Panc1 (cell line): ENCODE measurements at regions not wholly inside any gene's neighbourhood (a gene's known extent, or its start where the extent isn't known, plus 50 kb on each side); places are given as distances from the start of the nearest gene placed in this dataset.

Experiments used
- ATAC-seq: fragments of 200-7000 bp; cut with Tn5 transposase; 2 replicates; pipeline ENCODE4 v1.9.1; 2020; ENCODE audit warnings: mild to moderate bottlenecking, moderate library complexity
- BruUV-seq: library from RNA; stranded (reverse); fragments of 400-500 nt; replicated peaks from 2 replicates; lab custom pipeline; 2021; lab: Mats Ljungman, UMichigan
- CTCF ChIA-PET: fragments of 300-600 bp; sonication (Branson Sonifier 250); formaldehyde crosslinking; loops from one replicate; lab custom pipeline; 2022; ENCODE audit warnings: antibody characterized with exemption; lab: Charles Lee
- POLR2A ChIA-PET: fragments of 300-600 bp; sonication (Branson Sonifier 250); formaldehyde crosslinking; loops from one replicate; lab custom pipeline; 2022; ENCODE audit warnings: antibody characterized with exemption; lab: Charles Lee
- DNase-seq: peaks from one replicate; pipeline ENCODE4 v3.0.0-alpha.2; 2010; ENCODE audit warnings: low read depth, low spot score
- H3K27ac ChIP-seq: 2 replicates; pipeline ENCODE4 v1.5.1; 2011; ENCODE audit warnings: mild to moderate bottlenecking, low read length, inconsistent platforms
- H3K27me3 ChIP-seq: fragments of 200-500 bp; sonication (Bioruptor generic); 2 replicates; pipeline ENCODE4 v1.6.0; 2014; ENCODE audit warnings: low read length, inconsistent platforms; ENCODE audit not compliant: control insufficient read depth, insufficient read depth
- H3K36me3 ChIP-seq: fragments of 200-500 bp; sonication (Bioruptor generic); 2 replicates; pipeline ENCODE4 v1.5.1; 2014; ENCODE audit warnings: inconsistent platforms, mild to moderate bottlenecking, low read length, moderate library complexity; ENCODE audit not compliant: control insufficient read depth, insufficient read depth
- H3K4me1 ChIP-seq: 2 replicates; pipeline ENCODE4 v1.5.1; 2011; ENCODE audit warnings: inconsistent platforms, mild to moderate bottlenecking, low read length, moderate library complexity; ENCODE audit not compliant: control insufficient read depth, insufficient read depth
- H3K4me3 ChIP-seq, 2 experiments: 2 replicates each; pipeline ENCODE4 v1.5.1; 2011 to 2012; ENCODE audit warnings: low read depth in 2 of 2, low read length in 2 of 2, mild to moderate bottlenecking in 2 of 2, inconsistent platforms in 1 of 2, moderate library complexity in 1 of 2
- H3K9me3 ChIP-seq: fragments of 200-500 bp; sonication (Bioruptor generic); 2 replicates; pipeline ENCODE4 v1.5.1; 2014; ENCODE audit warnings: low read depth, mild to moderate bottlenecking, inconsistent platforms, low read length, moderate library complexity; ENCODE audit not compliant: control insufficient read depth, insufficient read depth
- CTCF ChIP-seq: fragments of 450-650 bp; IDR thresholded peaks from 2 replicates; pipeline ENCODE4 v1.5.1; 2017; ENCODE audit warnings: mild to moderate bottlenecking
- POLR2AphosphoS5 ChIP-seq: IDR thresholded peaks from 2 replicates; pipeline ENCODE4 v1.6.1; 2012; ENCODE audit warnings: mild to moderate bottlenecking, low read depth, low read length, moderate library complexity
- REST ChIP-seq, 2 experiments: IDR thresholded peaks; 2 replicates each; pipeline ENCODE4 v1.6.1; 2011 to 2012; ENCODE audit warnings: low read depth in 2 of 2, control low read depth in 1 of 2, low read length in 1 of 2, mild to moderate bottlenecking in 1 of 2, moderate library complexity in 1 of 2; ENCODE audit not compliant: insufficient read depth in 1 of 2
- SIN3A ChIP-seq: IDR thresholded peaks from 2 replicates; pipeline ENCODE4 v1.6.1; 2012; ENCODE audit warnings: low read depth, mild to moderate bottlenecking, low read length, moderate library complexity, borderline replicate concordance; ENCODE audit not compliant: insufficient read depth
- TCF7L2 ChIP-seq: IDR thresholded peaks from 2 replicates; pipeline ENCODE4 v1.6.1; 2011; ENCODE audit warnings: mild to moderate bottlenecking, low read depth, low read length, inconsistent platforms
- in situ Hi-C: cut with HindIII; loops from 2 replicates; pipeline ENCODE4 v1.10.0; 2016; ENCODE audit warnings: low sequenced_read_pairs, low pct_unique_long_range_greater_than_20kb
- intact Hi-C: fragments of 100-400 bp; cut with micrococcal nuclease; formaldehyde crosslinking; loops from one replicate; pipeline ENCODE4 v1.10.0; 2022; ENCODE audit not compliant: unreplicated experiment

DNA sequence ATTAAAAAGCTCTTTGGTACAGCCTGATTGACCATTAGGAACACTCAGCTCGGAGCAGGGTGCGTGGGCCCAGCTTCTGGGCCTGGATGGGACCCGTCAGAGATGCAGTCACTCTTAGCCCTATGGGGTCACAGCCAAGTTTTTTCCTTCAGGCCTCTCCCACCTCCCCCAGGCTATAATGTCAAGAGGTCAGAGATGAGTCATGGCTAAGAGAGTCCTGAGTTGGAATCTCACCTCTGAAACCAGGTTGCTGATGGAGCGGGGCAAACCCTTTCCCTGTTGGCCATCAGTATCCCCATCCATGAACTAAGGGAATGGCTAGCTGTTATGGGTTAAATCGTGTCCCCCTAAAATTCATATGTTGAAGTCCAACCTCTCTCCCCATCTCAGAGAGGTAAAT lies 195.9 kb upstream of the POU3F1 start:
- Histone ChIP-seq H3K4me3 (no peak overlapping the region), H3K9me3 (no peaks in the 10 kb centered on the region), H3K27ac (no peak overlapping the region), H3K27me3 (no peaks in the 10 kb centered on the region), H3K36me3 (no peaks in the 10 kb centered on the region), H3K4me1 (no peaks in the 10 kb centered on the region)
- POLR2A ChIA-PET = no interaction called here
- intact Hi-C loops (no loop called here), in situ Hi-C loops (no loop called here)
- BruUV-seq = no TSS peak
- TF ChIP-seq POLR2AphosphoS5 = no peak
- no peak for TF ChIP-seq REST (IDR thresholded peaks at IDR 0.05; ENCODE audit: insufficient read depth in 1 of 2, low read depth in 2 of 2, low read length in 1 of 2)
- no peak for TF ChIP-seq CTCF
- TF ChIP-seq TCF7L2 = no peak
- TF ChIP-seq SIN3A = no peak
- CTCF ChIA-PET = interaction anchor here (0.6 kb wide), 1 partner anchor 88 kb away, joined by 6 read pairs; no protein-coding TSS in a partner anchor
- ATAC-seq = no peak
- DNase-seq = no peak

DNA sequence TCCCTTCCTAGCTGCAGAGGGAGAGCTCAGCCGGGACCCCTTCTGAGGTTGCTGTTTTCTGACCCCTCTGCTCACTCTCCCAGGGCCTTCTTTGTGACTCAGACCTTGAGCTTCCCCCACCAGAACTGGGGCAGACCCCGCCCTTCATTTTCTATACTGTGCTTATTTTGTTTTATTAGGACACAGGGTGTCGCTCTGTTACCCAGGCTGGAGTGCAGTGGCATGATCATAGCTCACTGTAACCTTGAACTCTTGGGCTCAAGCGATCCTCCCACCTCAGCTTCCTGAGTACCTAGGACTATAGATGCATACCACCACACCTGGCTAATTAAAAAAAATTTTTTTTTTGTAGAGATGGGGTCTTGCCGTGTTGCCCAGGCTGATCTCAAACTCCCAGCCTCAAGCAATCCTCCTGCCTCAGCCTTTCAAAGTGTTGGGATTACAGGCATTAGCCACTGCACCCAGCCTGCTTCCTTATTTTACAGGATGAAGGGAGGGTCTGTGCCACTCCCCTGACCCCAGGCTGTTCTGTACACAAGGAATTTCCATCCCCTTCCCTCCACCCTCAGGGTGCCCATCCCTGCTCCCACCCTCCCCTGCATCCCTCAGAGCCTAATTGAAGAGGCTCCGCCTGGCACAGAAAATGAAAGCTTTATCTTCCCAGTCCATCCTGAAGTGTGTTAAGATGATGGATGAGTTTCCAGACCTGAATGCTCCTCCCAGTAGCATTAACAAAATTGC lies 195.2 kb upstream of the POU3F1 start:
- ATAC-seq (no peak), DNase-seq (no peak)
- no peak for TF ChIP-seq TCF7L2
- TF ChIP-seq REST (IDR thresholded peaks at IDR 0.05; ENCODE audit: insufficient read depth in 1 of 2, low read depth in 2 of 2, low read length in 1 of 2) = no peak
- TF ChIP-seq CTCF = no peak
- no peak for TF ChIP-seq POLR2AphosphoS5
- no peak for TF ChIP-seq SIN3A
- Histone ChIP-seq H3K27me3 (peaks cover 2% of the 10 kb centered on the region; the same call in 1 of the 2 replicates), H3K4me3 (no peak overlapping the region), H3K27ac (no peak overlapping the region), H3K36me3 (no peaks in the 10 kb centered on the region), H3K4me1 (no peaks in the 10 kb centered on the region), H3K9me3 (no peaks in the 10 kb centered on the region)
- intact Hi-C loops = no loop called here
- in situ Hi-C loops = no loop called here
- BruUV-seq = no TSS peak
- CTCF ChIA-PET = interaction anchor here (0.6 kb wide), 1 partner anchor 88 kb away, joined by 6 read pairs; no protein-coding TSS in a partner anchor
- POLR2A ChIA-PET = no interaction called here
